ENCODE measurements at regions not wholly inside any gene's neighbourhood (a gene's known extent, or its start where the extent isn't known, plus 50 kb on each side); places are given as distances from the start of the nearest gene placed in this dataset.

DNA sequence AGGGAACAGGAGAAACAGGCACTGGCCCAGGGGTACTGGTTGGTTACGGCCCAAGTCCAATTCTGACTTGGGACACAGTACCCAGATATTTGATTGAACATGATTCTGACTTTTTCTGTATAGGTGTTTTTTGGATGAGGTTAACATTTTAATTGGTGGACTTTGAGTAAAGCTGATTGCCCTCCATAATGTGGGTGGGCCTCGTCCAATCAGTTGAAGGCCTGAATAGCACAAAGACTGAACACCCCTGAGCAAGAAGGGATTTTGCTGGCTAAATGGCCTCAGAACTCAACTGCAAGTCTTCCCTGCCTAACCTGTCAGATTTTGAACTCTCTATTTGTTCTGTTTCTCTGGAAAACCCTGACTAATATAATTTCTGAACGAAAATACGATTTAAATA, 222.6 kb downstream of the TEX36 start:
- TF ChIP-seq CTCF (IDR thresholded peaks at IDR 0.05 in 8 of 11, conservative IDR thresholded peaks at IDR 0.05 in 3 of 11), result no peak
- no peak for TF ChIP-seq POLR2AphosphoS5 (IDR thresholded peaks at IDR 0.05)
- no peak for TF ChIP-seq POLR2A (IDR thresholded peaks at IDR 0.05)
